Esophagus muscularis mucosa (tissue), 4 donors: ENCODE measurements at regions not wholly inside any gene's neighbourhood (a gene's known extent, or its start where the extent isn't known, plus 50 kb on each side); places are given as distances from the start of the nearest gene placed in this dataset.

Source experiments
- EP300 ChIP-seq: sonication (generic); formaldehyde crosslinking; IDR thresholded peaks from one replicate; pipeline ENCODE4 v1.6.1; 2017; ENCODE audit warnings: antibody characterized with exemption
- POLR2A ChIP-seq: fragments of 450-650 bp; IDR thresholded peaks from one replicate; pipeline ENCODE4 v1.6.1; 2017; ENCODE audit warnings: antibody characterized with exemption, moderate library complexity, mild to moderate bottlenecking, low read depth
- POLR2AphosphoS5 ChIP-seq, 2 donors: sonication (generic); formaldehyde crosslinking; IDR thresholded peaks; one replicate each; pipeline ENCODE4 v1.6.1; 2017; ENCODE audit warnings: antibody characterized with exemption in 2 of 2
- TF ChIP-seq, protein P1 (sequence below), 3 experiments: fragments of 200-600 bp in 2 of 3; fragments of 450-650 bp in 1 of 3; sonication (generic) in 2 of 3; IDR thresholded peaks; one replicate each; pipeline ENCODE4 v1.5.1; 2017 to 2019; ENCODE audit warnings: antibody characterized with exemption in 3 of 3, mild to moderate bottlenecking in 2 of 3, moderate library complexity in 1 of 3

DNA sequence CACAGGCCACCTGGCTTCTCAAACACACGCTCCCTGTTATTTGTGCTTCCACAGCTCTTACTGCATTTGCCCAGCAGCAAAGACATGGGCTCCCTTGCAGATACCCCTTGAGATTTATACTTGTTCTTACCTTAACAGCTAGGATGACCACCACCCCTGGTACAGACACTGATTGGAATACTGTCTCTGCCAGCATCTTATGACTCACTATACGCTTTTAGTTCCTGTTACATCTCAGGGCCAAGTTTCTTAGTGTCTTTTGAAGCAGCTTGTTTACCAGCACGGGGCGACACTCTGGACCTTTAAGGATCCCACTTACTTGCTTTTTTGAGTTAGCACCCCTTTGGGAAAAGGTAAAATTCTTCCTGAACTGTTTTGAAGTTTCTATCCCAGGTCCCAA is 874.8 kb downstream of the KCNT2 start:
- TF ChIP-seq, protein P1, sequence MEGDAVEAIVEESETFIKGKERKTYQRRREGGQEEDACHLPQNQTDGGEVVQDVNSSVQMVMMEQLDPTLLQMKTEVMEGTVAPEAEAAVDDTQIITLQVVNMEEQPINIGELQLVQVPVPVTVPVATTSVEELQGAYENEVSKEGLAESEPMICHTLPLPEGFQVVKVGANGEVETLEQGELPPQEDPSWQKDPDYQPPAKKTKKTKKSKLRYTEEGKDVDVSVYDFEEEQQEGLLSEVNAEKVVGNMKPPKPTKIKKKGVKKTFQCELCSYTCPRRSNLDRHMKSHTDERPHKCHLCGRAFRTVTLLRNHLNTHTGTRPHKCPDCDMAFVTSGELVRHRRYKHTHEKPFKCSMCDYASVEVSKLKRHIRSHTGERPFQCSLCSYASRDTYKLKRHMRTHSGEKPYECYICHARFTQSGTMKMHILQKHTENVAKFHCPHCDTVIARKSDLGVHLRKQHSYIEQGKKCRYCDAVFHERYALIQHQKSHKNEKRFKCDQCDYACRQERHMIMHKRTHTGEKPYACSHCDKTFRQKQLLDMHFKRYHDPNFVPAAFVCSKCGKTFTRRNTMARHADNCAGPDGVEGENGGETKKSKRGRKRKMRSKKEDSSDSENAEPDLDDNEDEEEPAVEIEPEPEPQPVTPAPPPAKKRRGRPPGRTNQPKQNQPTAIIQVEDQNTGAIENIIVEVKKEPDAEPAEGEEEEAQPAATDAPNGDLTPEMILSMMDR (IDR thresholded peaks at IDR 0.05): no peak
- TF ChIP-seq POLR2AphosphoS5 (IDR thresholded peaks at IDR 0.05) (no peak), POLR2A (no peak), EP300 (no peak)
